Effector memory CD4-positive, alpha-beta T cell (primary cell): ENCODE measurements at regions not wholly inside any gene's neighbourhood (a gene's known extent, or its start where the extent isn't known, plus 50 kb on each side); places are given as distances from the start of the nearest gene placed in this dataset.
"Not testable (repeated sequence)": the region's sequence is repeated elsewhere in the genome, so short reads cannot be mapped to it uniquely, and the experiment has no call there.

Source experiments
- DNase-seq, 3 donors: peaks; one replicate each; pipeline ENCODE4 v3.0.0-alpha.2; 2020
- H3K27ac ChIP-seq: 2 replicates; pipeline ENCODE4 v1.7.0; 2013; ENCODE audit warnings: mild to moderate bottlenecking, low read length, moderate library complexity; ENCODE audit not compliant: insufficient read depth, poor library complexity, severe bottlenecking
- H3K27me3 ChIP-seq: replicated peaks from 2 replicates; pipeline ENCODE4 v1.7.0; 2013; ENCODE audit warnings: mild to moderate bottlenecking, low read length; ENCODE audit not compliant: insufficient read depth, control insufficient read depth, poor library complexity, severe bottlenecking
- H3K36me3 ChIP-seq: 2 replicates; pipeline ENCODE4 v1.7.0; 2013; ENCODE audit warnings: mild to moderate bottlenecking, low read length, moderate library complexity; ENCODE audit not compliant: control insufficient read depth, insufficient read depth
- H3K4me1 ChIP-seq: 2 replicates; pipeline ENCODE4 v1.7.0; 2013; ENCODE audit warnings: low read length, mild to moderate bottlenecking; ENCODE audit not compliant: control insufficient read depth, insufficient read depth, poor library complexity, severe bottlenecking
- H3K4me3 ChIP-seq: 2 replicates; pipeline ENCODE4 v1.7.0; 2013; ENCODE audit warnings: low read length, low read depth, mild to moderate bottlenecking; ENCODE audit not compliant: insufficient read depth, poor library complexity, severe bottlenecking
- H3K9me3 ChIP-seq: 2 replicates; pipeline ENCODE4 v1.7.0; 2013; ENCODE audit warnings: mild to moderate bottlenecking, low read length, moderate library complexity; ENCODE audit not compliant: control insufficient read depth

DNA sequence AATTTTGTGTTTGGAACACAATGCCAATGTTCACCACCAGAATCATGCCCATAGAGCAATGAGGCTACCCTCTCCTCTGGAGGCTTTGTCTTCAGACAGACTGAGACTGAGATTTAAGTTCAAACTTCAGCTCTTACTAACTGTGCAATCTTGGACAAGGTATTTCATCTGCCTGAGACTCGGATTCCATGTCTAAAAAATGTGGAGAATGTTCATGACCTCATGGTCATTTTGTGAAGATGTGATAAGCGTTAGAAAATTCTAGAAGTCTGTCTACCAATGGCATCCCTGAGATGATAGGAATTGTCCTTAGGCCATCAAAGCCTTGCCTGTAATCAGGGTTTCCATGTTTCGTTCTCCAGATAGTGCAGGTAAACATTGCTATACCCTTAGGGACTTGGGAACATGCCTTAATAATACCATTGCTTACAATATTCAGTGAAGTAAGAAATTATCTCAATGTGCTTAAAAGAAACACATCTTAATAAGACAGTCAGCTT is 388.2 kb upstream of the MAF start:
- Histone ChIP-seq H3K27me3 (no peaks in the 10 kb centered on the region), H3K36me3 (no peaks in the 10 kb centered on the region)

GRCh38 chr16:79988089-79988488 is 387.6 kb upstream of the MAF start:
- Histone ChIP-seq H3K4me3 (no peak overlapping the region), H3K27ac (no peak overlapping the region), H3K9me3 (no peaks in the 10 kb centered on the region), H3K36me3 (no peaks in the 10 kb centered on the region), H3K4me1 (no peaks in the 10 kb centered on the region), H3K27me3 (no peaks in the 10 kb centered on the region)
- DNase-seq, result no peak

More for the DNA sequence above, 388.2 kb upstream of the MAF start:
- H3K4me3 ChIP-seq, result no peak overlapping the region
- no peak overlapping the region for H3K27ac ChIP-seq
- H3K9me3 ChIP-seq, result no peaks in the 10 kb centered on the region
- H3K4me1 ChIP-seq, result no peaks in the 10 kb centered on the region
- no peak for DNase-seq

- Histone ChIP-seq H3K4me3 (no peak overlapping the region), H3K9me3 (no peaks in the 10 kb centered on the region), H3K27me3 (no peaks in the 10 kb centered on the region), H3K4me1 (no peaks in the 10 kb centered on the region), H3K27ac (no peak overlapping the region), H3K36me3 (no peaks in the 10 kb centered on the region)
- DNase-seq, result no peak
Observed at GRCh38 chr16:79986352-79986751, 385.8 kb upstream of the MAF start.

DNA sequence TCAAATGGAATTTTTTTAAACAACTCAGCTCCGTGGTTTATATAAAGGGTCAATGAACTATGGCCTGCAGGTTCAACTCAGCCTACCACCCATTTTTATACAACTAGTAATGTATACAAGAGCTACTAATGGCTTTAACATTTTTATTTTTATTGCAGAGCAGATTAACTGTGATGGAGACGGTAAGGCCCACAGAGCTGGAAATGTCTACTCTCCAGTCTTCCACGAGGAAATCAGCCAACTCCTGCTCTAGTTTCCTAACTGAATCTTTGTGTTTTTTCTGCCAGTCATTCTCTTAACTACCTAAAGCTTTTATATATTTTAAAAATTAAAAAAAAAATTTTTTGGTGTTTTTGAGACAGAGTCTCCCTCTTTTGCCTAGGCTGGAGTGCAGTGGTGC is 385.1 kb upstream of the MAF start:
- Histone ChIP-seq H3K9me3 (no peaks in the 10 kb centered on the region), H3K27me3 (no peaks in the 10 kb centered on the region), H3K27ac (no peak overlapping the region), H3K4me3 (no peak overlapping the region), H3K36me3 (no peaks in the 10 kb centered on the region), H3K4me1 (no peaks in the 10 kb centered on the region)
- no peak for DNase-seq

- H3K9me3 ChIP-seq, H3K36me3 ChIP-seq, DNase-seq, H3K4me1 ChIP-seq, H3K27me3 ChIP-seq, H3K4me3 ChIP-seq, H3K27ac ChIP-seq: not testable (repeated sequence)
Observed at GRCh38 chr16:79984149-79984548, 383.6 kb upstream of the MAF start.

DNA sequence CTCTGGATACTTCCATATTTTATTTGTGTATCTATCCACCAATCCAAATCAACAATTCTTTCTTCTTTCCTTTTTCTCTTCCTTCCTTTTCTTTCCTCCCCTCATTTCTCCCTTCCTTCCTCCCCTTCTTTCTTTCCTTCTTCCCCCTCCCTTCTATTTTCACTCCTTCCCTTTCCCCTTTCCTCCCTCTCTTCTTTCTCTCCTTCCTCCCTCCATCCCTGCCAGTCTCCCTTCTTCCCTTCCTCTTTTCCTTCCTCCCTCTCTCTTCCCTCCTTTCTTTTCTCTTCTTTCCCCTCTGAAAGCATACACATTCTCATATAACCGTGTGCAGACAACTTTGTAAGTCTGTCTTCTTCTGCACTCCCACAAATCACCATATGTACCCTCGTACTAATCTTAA is 382.3 kb upstream of the MAF start:
- no peaks in the 10 kb centered on the region for H3K9me3 ChIP-seq
- no peak overlapping the region for H3K27ac ChIP-seq
- DNase-seq, result no peak
- no peaks in the 10 kb centered on the region for H3K36me3 ChIP-seq
- no peaks in the 10 kb centered on the region for H3K4me1 ChIP-seq
- H3K4me3 ChIP-seq, result no peak overlapping the region
- H3K27me3 ChIP-seq, result no peaks in the 10 kb centered on the region

GRCh38 chr16:79982361-79982760 is 381.8 kb upstream of the MAF start:
- H3K4me3 ChIP-seq, result no peak overlapping the region
- no peaks in the 10 kb centered on the region for H3K9me3 ChIP-seq
- no peaks in the 10 kb centered on the region for H3K4me1 ChIP-seq
- H3K27me3 ChIP-seq, result no peaks in the 10 kb centered on the region
- H3K27ac ChIP-seq, result no peak overlapping the region
- no peaks in the 10 kb centered on the region for H3K36me3 ChIP-seq
- no peak for DNase-seq

GRCh38 chr16:79981814-79982213 is 381.3 kb upstream of the MAF start:
- H3K9me3 ChIP-seq, result no peaks in the 10 kb centered on the region
- no peaks in the 10 kb centered on the region for H3K27me3 ChIP-seq
- DNase-seq, result no peak
- H3K27ac ChIP-seq, result no peak overlapping the region
- H3K4me3 ChIP-seq, result no peak overlapping the region
- H3K4me1 ChIP-seq, result no peaks in the 10 kb centered on the region
- H3K36me3 ChIP-seq, result no peaks in the 10 kb centered on the region

DNA sequence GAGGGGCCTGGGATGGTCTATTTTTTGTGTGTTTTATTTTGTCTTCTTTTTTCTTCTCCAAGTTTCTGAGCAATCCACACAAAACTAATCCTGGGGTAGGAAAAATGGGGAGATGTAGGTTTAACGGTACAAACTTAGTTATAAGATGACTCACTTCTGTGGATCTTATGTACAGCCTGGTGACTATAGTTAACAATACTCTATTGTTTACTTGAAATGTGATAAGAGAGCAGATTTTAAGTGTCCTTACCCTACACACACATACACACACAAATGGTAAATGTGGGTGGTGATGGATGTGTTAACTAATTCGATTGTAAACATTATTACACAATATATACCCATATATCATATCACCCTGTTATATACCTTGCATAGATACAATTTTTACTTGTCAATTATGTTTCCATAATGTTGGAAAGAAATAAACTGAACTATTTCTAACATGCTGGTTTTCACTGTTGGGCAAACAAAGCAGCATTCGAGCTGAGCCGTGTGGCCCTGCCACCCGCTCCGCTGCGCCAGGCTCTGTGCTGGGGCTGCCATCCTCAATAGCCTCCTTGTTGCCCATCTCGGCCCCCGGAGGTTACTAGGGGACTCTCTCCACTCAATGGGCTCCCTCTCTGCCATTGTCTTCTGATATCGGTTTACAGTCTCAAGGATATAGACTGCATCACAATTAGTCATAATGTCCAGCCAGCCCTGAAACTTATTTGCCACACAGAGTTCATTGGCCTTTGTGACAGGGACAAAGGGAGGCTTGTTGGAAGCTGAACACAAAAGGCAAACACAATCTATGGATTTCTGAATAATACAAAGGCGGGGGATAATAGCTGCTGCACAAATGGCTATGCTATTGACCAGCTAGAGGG is 380.3 kb upstream of the MAF start:
- Histone ChIP-seq H3K36me3 (no peaks in the 10 kb centered on the region), H3K27ac (no peak overlapping the region), H3K4me3 (no peak overlapping the region), H3K27me3 (no peaks in the 10 kb centered on the region), H3K4me1 (no peaks in the 10 kb centered on the region), H3K9me3 (no peaks in the 10 kb centered on the region)
- DNase-seq, result no peak

DNA sequence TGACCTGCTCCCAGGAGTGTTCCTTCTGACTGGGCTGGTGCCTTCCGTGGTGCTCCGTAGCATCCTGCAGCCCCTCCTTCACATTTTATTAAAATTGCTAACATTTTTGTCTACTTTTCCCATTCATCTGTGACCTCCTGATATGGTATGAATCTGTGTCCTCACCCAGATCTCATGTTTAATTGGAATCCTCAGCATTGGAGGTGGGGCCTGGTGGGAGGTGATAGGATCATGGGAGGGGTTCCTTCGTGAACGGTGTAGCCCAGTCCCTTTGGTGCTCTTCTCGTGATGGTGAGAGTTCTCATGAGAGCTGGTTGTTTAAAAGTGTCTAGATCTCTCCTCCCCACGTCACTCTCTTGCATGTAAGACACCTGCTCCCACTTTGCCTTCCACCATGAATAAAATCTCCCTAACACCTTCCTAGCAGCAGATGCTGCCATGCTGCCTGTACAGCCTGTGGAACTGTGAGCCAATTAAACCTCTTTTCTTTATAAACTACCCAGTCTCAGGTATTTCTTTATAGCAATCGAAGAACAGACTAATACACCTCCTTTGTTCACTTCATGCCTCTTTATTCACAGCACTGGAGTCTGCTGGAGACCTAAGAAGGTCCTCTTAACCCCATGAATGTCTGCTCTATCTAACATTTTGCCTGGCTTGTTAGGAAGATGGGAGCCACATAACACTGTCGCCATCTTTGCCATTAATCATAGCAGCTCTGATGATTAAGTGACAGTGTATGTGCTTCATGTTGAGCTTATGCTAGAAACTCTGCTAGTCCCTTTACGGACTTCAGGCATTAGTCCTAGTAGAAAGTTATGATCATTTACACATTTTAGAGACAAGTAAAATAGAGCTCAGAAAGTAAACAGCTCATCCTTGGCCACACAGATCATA is 377.7 kb upstream of the MAF start:
- Histone ChIP-seq H3K27ac (no peak overlapping the region), H3K9me3 (no peaks in the 10 kb centered on the region), H3K27me3 (no peaks in the 10 kb centered on the region), H3K36me3 (no peaks in the 10 kb centered on the region), H3K4me1 (no peaks in the 10 kb centered on the region), H3K4me3 (no peak overlapping the region)
- DNase-seq, result no peak
